GM18517 (cell line): ENCODE measurements at regions not wholly inside any gene's neighbourhood (a gene's known extent, or its start where the extent isn't known, plus 50 kb on each side); places are given as distances from the start of the nearest gene placed in this dataset.

Experiments used
- ATAC-seq: cut with Tn5 transposase; IDR thresholded peaks from one replicate; pipeline ENCODE4 v1.9.1; 2021; ENCODE audit warnings: mild to moderate bottlenecking, moderate library complexity; ENCODE audit not compliant: unreplicated experiment

- ATAC-seq, result no peak
Observed at GRCh38 chr3:1036207-1036826, 56.5 kb upstream of the CNTN6 start.

- no peak for ATAC-seq
Observed at GRCh38 chr3:1037631-1038030, 55.2 kb upstream of the CNTN6 start.
